H1 (cell line): ENCODE measurements at regions not wholly inside any gene's neighbourhood (a gene's known extent, or its start where the extent isn't known, plus 50 kb on each side); places are given as distances from the start of the nearest gene placed in this dataset.

Experiments
- CTCF ChIA-PET: fragments of 300-600 bp; sonication (Branson Sonifier 250); formaldehyde crosslinking; loops from one replicate; lab custom pipeline; 2021; ENCODE audit not compliant: partially characterized antibody; lab: Charles Lee
- POLR2A ChIA-PET: fragments of 300-600 bp; sonication (Branson Sonifier 250); formaldehyde crosslinking; loops from one replicate; lab custom pipeline; 2021; ENCODE audit warnings: inconsistent platforms; ENCODE audit not compliant: partially characterized antibody; lab: Charles Lee
- DNase-seq, 2 experiments: peaks; one replicate each; pipeline versions ENCODE4 v3.0.0 to v3.0.0-alpha.2; 2010 to 2022; ENCODE audit warnings: low spot score in 2 of 2, low read depth in 1 of 2, mixed read lengths in 1 of 2
- FAIRE-seq: peaks from 2 replicates; lab custom pipeline; 2011; peaks lifted over from hg19 to GRCh38; lab: Jason Lieb, UNC
- H2AFZ ChIP-seq: 2 replicates; pipeline ENCODE4 v1.8.1; 2012; ENCODE audit warnings: low read length, inconsistent platforms
- H2AK5ac ChIP-seq: 2 replicates; pipeline ENCODE4 v1.6.1; 2013; ENCODE audit warnings: low read depth, low read length
- H2BK120ac ChIP-seq: replicated peaks from 2 replicates; pipeline ENCODE3; 2013; ENCODE audit warnings: low read depth, low read length, inconsistent platforms
- H2BK12ac ChIP-seq: 2 replicates; pipeline ENCODE4 v1.6.1; 2013; ENCODE audit warnings: low read depth, low read length
- H2BK15ac ChIP-seq: 2 replicates; pipeline ENCODE4 v1.6.1; 2013; ENCODE audit warnings: low read length
- H2BK20ac ChIP-seq: 2 replicates; pipeline ENCODE4 v1.6.1; 2013; ENCODE audit warnings: low read length
- H2BK5ac ChIP-seq: 2 replicates; pipeline ENCODE4 v1.6.1; 2013; ENCODE audit warnings: low read depth, low read length
- H3K14ac ChIP-seq: 2 replicates; pipeline ENCODE4 v1.6.1; 2013; ENCODE audit warnings: inconsistent platforms; ENCODE audit not compliant: insufficient read length
- H3K18ac ChIP-seq: 2 replicates; pipeline ENCODE4 v1.6.1; 2013; ENCODE audit warnings: low read length; ENCODE audit errors: extremely low read depth
- H3K23ac ChIP-seq: 2 replicates; pipeline ENCODE4 v1.6.1; 2013; ENCODE audit warnings: inconsistent platforms; ENCODE audit not compliant: insufficient read length
- H3K23me2 ChIP-seq: 2 replicates; pipeline ENCODE4 v1.6.1; 2013; ENCODE audit warnings: low read depth, low read length
- H3K27ac ChIP-seq: 2 replicates; pipeline ENCODE4 v1.6.1; 2011; ENCODE audit warnings: low read depth, low read length, inconsistent platforms
- H3K27me3 ChIP-seq, 4 experiments: replicated peaks in 1 of 4; 1 replicate in 1 of 4; 2 replicates in 3 of 4; pipeline versions ENCODE4 v1.6.1 to v1.8.1; 2011 to 2013; ENCODE audit warnings: low read length in 3 of 4, mild to moderate bottlenecking in 3 of 4, inconsistent platforms in 2 of 4, mixed read lengths in 2 of 4, moderate library complexity in 1 of 4; ENCODE audit not compliant: control insufficient read depth in 3 of 4, insufficient read depth in 3 of 4; ENCODE audit errors: extremely low read depth in 1 of 4
- H3K36me3 ChIP-seq, 4 experiments: 2 replicates each; pipeline versions ENCODE4 v1.6.1 to v1.8.1; 2011 to 2013; ENCODE audit warnings: mild to moderate bottlenecking in 4 of 4, low read length in 3 of 4, moderate library complexity in 2 of 4, control low read depth in 1 of 4, inconsistent platforms in 1 of 4; ENCODE audit not compliant: insufficient read depth in 4 of 4, control insufficient read depth in 2 of 4
- H3K4ac ChIP-seq: replicated peaks from 2 replicates; pipeline ENCODE3; 2013; ENCODE audit warnings: low read length, low read depth, mixed read lengths, inconsistent platforms; ENCODE audit not compliant: insufficient read length
- H3K4me1 ChIP-seq, 4 experiments: replicated peaks in 1 of 4; 1 replicate in 1 of 4; 2 replicates in 3 of 4; pipeline versions ENCODE4 v1.6.1 to v1.8.1; 2011 to 2013; ENCODE audit warnings: low read length in 3 of 4, inconsistent platforms in 2 of 4, mixed read lengths in 1 of 4; ENCODE audit not compliant: insufficient read depth in 4 of 4, control insufficient read depth in 3 of 4
- H3K4me2 ChIP-seq, 2 experiments: 2 replicates each; pipeline versions ENCODE4 v1.6.1 to v1.8.1; 2011 to 2013; ENCODE audit warnings: low read depth in 2 of 2, low read length in 2 of 2, control low read depth in 1 of 2, inconsistent platforms in 1 of 2, mild to moderate bottlenecking in 1 of 2; ENCODE audit not compliant: insufficient read depth in 1 of 2
- H3K4me3 ChIP-seq, 4 experiments: fragments of 200-600, 300-600 bp in 1 of 4; sonication (generic), shearing (Covaris generic), sonication (Bioruptor Twin) in 1 of 4; 2 replicates each; pipeline versions ENCODE4 v1.5.1 to v1.8.1; 2011 to 2016; ENCODE audit warnings: low read length in 4 of 4, low read depth in 3 of 4, control low read depth in 2 of 4, inconsistent platforms in 2 of 4, mild to moderate bottlenecking in 2 of 4, mixed read lengths in 1 of 4, moderate library complexity in 1 of 4; ENCODE audit not compliant: insufficient read depth in 2 of 4; ENCODE audit errors: extremely low read depth in 1 of 4
- H3K56ac ChIP-seq: replicated peaks from 2 replicates; pipeline ENCODE3; 2013; ENCODE audit warnings: low read depth, mild to moderate bottlenecking, mixed read lengths, low read length, inconsistent platforms; ENCODE audit not compliant: insufficient read length
- H3K79me1 ChIP-seq: 2 replicates; pipeline ENCODE4 v1.6.1; 2013; ENCODE audit warnings: low read depth, low read length, control low read depth
- H3K79me2 ChIP-seq, 2 experiments: 2 replicates each; pipeline versions ENCODE4 v1.6.1 to v1.8.1; 2012 to 2013; ENCODE audit warnings: low read length in 2 of 2, mild to moderate bottlenecking in 2 of 2, inconsistent platforms in 1 of 2; ENCODE audit not compliant: insufficient read depth in 2 of 2, control insufficient read depth in 1 of 2
- H3K9ac ChIP-seq, 4 experiments: replicated peaks in 1 of 4; 1 replicate in 1 of 4; 2 replicates in 3 of 4; pipeline versions ENCODE4 v1.6.1 to v1.8.1; 2011 to 2013; ENCODE audit warnings: low read depth in 3 of 4, low read length in 3 of 4, control low read depth in 2 of 4, mild to moderate bottlenecking in 2 of 4, moderate library complexity in 2 of 4, inconsistent platforms in 1 of 4; ENCODE audit errors: extremely low read depth in 1 of 4
- H3K9me3 ChIP-seq, 2 experiments: 2 replicates each; pipeline versions ENCODE4 v1.6.1 to v1.8.1; 2012 to 2013; ENCODE audit warnings: mild to moderate bottlenecking in 2 of 2, moderate library complexity in 2 of 2, control low read depth in 1 of 2, inconsistent platforms in 1 of 2, low read depth in 1 of 2, low read length in 1 of 2, mixed read lengths in 1 of 2; ENCODE audit not compliant: insufficient read depth in 2 of 2
- H4K20me1 ChIP-seq, 2 experiments: replicated peaks in 1 of 2; 2 replicates each; pipeline versions ENCODE3 to v1.8.1; 2011 to 2013; ENCODE audit warnings: inconsistent platforms in 2 of 2, low read length in 2 of 2, mild to moderate bottlenecking in 1 of 2; ENCODE audit not compliant: insufficient read depth in 2 of 2, control insufficient read depth in 1 of 2
- H4K5ac ChIP-seq: 2 replicates; pipeline ENCODE4 v1.6.1; 2013; ENCODE audit warnings: low read length, low read depth, mixed read lengths, inconsistent platforms; ENCODE audit not compliant: insufficient read length
- H4K8ac ChIP-seq: 2 replicates; pipeline ENCODE4 v1.8.0; 2013; ENCODE audit warnings: mild to moderate bottlenecking, moderate library complexity, low read length, inconsistent platforms; ENCODE audit not compliant: insufficient read depth; ENCODE audit errors: extremely low read depth
- H4K91ac ChIP-seq: replicated peaks from 2 replicates; pipeline ENCODE3; 2013; ENCODE audit warnings: low read length, mixed read lengths, inconsistent platforms; ENCODE audit not compliant: insufficient read length
- BCL11A ChIP-seq, 2 experiments: IDR thresholded peaks; one replicate each; pipeline ENCODE4 v1.6.1; 2011; ENCODE audit warnings: low read depth in 2 of 2, low read length in 2 of 2, mild to moderate bottlenecking in 2 of 2
- GABPA ChIP-seq: IDR thresholded peaks from 2 replicates; pipeline ENCODE4 v1.6.1; 2011; ENCODE audit warnings: mild to moderate bottlenecking, low read length, moderate library complexity, borderline replicate concordance; ENCODE audit not compliant: insufficient read depth
- GTF2F1 ChIP-seq: IDR thresholded peaks from 2 replicates; pipeline ENCODE4 v1.6.1; 2012; ENCODE audit warnings: low read depth, low read length, improper control_type of control experiment, borderline replicate concordance
- HDAC6 ChIP-seq: IDR thresholded peaks from one replicate; pipeline ENCODE4 v1.7.1; 2012; ENCODE audit warnings: low read depth, mild to moderate bottlenecking, inconsistent platforms, low read length, moderate library complexity
- NANOG ChIP-seq: IDR thresholded peaks from 2 replicates; pipeline ENCODE4 v1.6.1; 2011; ENCODE audit warnings: low read length, low read depth, mild to moderate bottlenecking, inconsistent platforms; ENCODE audit not compliant: insufficient read depth, poor library complexity, severe bottlenecking
- NRF1 ChIP-seq: IDR thresholded peaks from 2 replicates; pipeline ENCODE4 v1.6.1; 2011; ENCODE audit warnings: mild to moderate bottlenecking, low read depth, low read length, improper control_type of control experiment
- RFX5 ChIP-seq: IDR thresholded peaks from 2 replicates; pipeline ENCODE4 v1.6.1; 2011; ENCODE audit warnings: low read depth, low read length, improper control_type of control experiment, borderline replicate concordance
- TBP ChIP-seq: IDR thresholded peaks from 2 replicates; pipeline ENCODE4 v1.6.1; 2011; ENCODE audit warnings: low read depth, low read length, improper control_type of control experiment
- WGBS, 2 experiments: shearing (Covaris generic) in 1 of 2; methylation state at CpG; one replicate each; pipeline versions ENCODE4 v1.1.6 to v1.1.7; 2013 to 2015; ENCODE audit warnings: low lambda C conversion rate in 2 of 2, mixed read lengths in 2 of 2, inconsistent platforms in 1 of 2, low coverage in 1 of 2, missing lambda C conversion rate in 1 of 2; ENCODE audit not compliant: insufficient replicate concordance in 2 of 2, insufficient coverage in 1 of 2, insufficient read length in 1 of 2; ENCODE audit errors: extremely low coverage in 1 of 2, missing lambda C conversion rate in 1 of 2; 5-methylcytosine and 5-hydroxymethylcytosine counted together
- TF ChIP-seq, protein P1 (sequence below): IDR thresholded peaks from 2 replicates; pipeline ENCODE4 v1.6.1; 2012; ENCODE audit warnings: inconsistent platforms
- TF ChIP-seq, protein P2 (sequence below): IDR thresholded peaks from 2 replicates; pipeline ENCODE4 v1.6.1; 2011; ENCODE audit warnings: low read depth, mild to moderate bottlenecking, low read length; ENCODE audit not compliant: insufficient read depth
- TF ChIP-seq, protein P3 (sequence below): IDR thresholded peaks from 2 replicates; pipeline ENCODE4 v1.6.1; 2012; ENCODE audit warnings: low read length, inconsistent platforms

DNA sequence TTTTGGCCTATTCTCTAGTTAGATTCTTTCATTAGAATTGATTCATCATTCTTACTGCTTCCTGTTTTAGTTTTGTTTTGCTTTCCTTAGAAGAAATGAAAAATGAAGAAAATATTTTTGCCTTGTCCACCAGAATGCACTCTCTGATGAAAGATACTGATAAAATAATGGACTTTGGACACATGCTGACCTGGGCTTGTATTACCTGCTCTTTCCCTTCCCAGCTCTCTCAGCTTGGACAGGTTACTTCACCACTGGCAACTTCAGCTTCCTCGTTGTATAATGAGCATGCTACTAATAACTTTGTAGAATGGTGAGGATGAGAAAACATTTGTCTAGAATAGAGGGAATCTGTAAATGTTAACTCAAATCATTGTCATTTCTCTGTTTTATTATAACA, 1468.1 kb upstream of the WWC1 start:
- Histone ChIP-seq H3K27ac (no peak overlapping the region), H3K4me2 (no peak overlapping the region), H2BK12ac (no peak overlapping the region), H3K9me3 (no peaks in the 10 kb centered on the region), H2AFZ (no peak overlapping the region), H3K14ac (no peak overlapping the region), H3K27me3 (no peaks in the 10 kb centered on the region), H4K20me1 (no peaks in the 10 kb centered on the region), H3K4ac (no peak overlapping the region), H3K18ac (no peak overlapping the region), H2BK120ac (no peak overlapping the region), H3K4me1 (no peaks in the 10 kb centered on the region), H3K56ac (no peak overlapping the region), H3K79me2 (no peaks in the 10 kb centered on the region), H3K79me1 (no peaks in the 10 kb centered on the region), H3K23ac (no peak overlapping the region), H2AK5ac (no peak overlapping the region), H2BK5ac (no peak overlapping the region), H2BK15ac (no peak overlapping the region), H3K4me3 (no peak overlapping the region), H3K9ac (no peak overlapping the region), H3K23me2 (no peaks in the 10 kb centered on the region), H4K91ac (no peak overlapping the region), H3K36me3 (no peaks in the 10 kb centered on the region), H4K8ac (no peak overlapping the region), H4K5ac (no peak overlapping the region), H2BK20ac (no peak overlapping the region)
- TF ChIP-seq, protein P1, sequence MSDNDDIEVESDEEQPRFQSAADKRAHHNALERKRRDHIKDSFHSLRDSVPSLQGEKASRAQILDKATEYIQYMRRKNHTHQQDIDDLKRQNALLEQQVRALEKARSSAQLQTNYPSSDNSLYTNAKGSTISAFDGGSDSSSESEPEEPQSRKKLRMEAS = no peak
- TF ChIP-seq GTF2F1 = no peak
- no peak for TF ChIP-seq RFX5
- no peak for TF ChIP-seq GABPA
- no peak for TF ChIP-seq NANOG
- TF ChIP-seq, protein P2, sequence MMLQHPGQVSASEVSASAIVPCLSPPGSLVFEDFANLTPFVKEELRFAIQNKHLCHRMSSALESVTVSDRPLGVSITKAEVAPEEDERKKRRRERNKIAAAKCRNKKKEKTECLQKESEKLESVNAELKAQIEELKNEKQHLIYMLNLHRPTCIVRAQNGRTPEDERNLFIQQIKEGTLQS = no peak
- TF ChIP-seq NRF1 = no peak
- TF ChIP-seq, protein P3, sequence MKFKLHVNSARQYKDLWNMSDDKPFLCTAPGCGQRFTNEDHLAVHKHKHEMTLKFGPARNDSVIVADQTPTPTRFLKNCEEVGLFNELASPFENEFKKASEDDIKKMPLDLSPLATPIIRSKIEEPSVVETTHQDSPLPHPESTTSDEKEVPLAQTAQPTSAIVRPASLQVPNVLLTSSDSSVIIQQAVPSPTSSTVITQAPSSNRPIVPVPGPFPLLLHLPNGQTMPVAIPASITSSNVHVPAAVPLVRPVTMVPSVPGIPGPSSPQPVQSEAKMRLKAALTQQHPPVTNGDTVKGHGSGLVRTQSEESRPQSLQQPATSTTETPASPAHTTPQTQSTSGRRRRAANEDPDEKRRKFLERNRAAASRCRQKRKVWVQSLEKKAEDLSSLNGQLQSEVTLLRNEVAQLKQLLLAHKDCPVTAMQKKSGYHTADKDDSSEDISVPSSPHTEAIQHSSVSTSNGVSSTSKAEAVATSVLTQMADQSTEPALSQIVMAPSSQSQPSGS = no peak
- no peak for TF ChIP-seq BCL11A (IDR thresholded peaks at IDR 0.05; ENCODE audit: low read depth in 2 of 2, low read length in 2 of 2)
- TF ChIP-seq HDAC6 = no peak
- no peak for TF ChIP-seq TBP
- FAIRE-seq = no peak
- 89% methylated on average over 1 of the region's 1 CpG; no CpG with 5 or more reads in 1 of the 2 experiments for WGBS, 2 experiments
- POLR2A ChIA-PET = no interaction called here
- CTCF ChIA-PET = no interaction called here
- no peak for DNase-seq
